GM12878 (cell line): ENCODE measurements at regions not wholly inside any gene's neighbourhood (a gene's known extent, or its start where the extent isn't known, plus 50 kb on each side); places are given as distances from the start of the nearest gene placed in this dataset.

Source experiments
- ATAC-seq: fragments of 200-7000 bp; cut with Tn5 transposase; 3 replicates; pipeline ENCODE4 v1.9.1; 2020; ENCODE audit warnings: mild to moderate bottlenecking, moderate library complexity
- BruUV-seq: library from RNA; stranded (reverse); fragments of 400-500 nt; replicated peaks from 2 replicates; lab custom pipeline; 2021; lab: Mats Ljungman, UMichigan
- CTCF ChIA-PET: fragments of 300-600 bp; sonication (Branson Sonifier 250); formaldehyde crosslinking; extraction: SDS; loops from one replicate; lab custom pipeline; 2021; ENCODE audit warnings: inconsistent platforms; lab: Yijun Ruan, JAX
- POLR2A ChIA-PET: fragments of 350-600 bp; formaldehyde crosslinking; extraction: SDS; loops from one replicate; lab custom pipeline; 2021; ENCODE audit warnings: inconsistent platforms; lab: Charles Lee
- RAD21 ChIA-PET: fragments of 300-600 bp; sonication (Branson Sonifier 250); formaldehyde crosslinking; loops from one replicate; lab custom pipeline; 2023; ENCODE audit warnings: antibody characterized with exemption; ENCODE audit not compliant: unreplicated experiment; lab: Charles Lee
- SMC1A ChIA-PET: fragments of 300-600 bp; sonication (Branson Sonifier 250); formaldehyde crosslinking; loops from one replicate; lab custom pipeline; 2023; ENCODE audit not compliant: unreplicated experiment, uncharacterized antibody; lab: Charles Lee
- DNase-seq: peaks from one replicate; pipeline ENCODE4 v3.0.0-alpha.2; 2011; ENCODE audit warnings: low read depth, low spot score
- FAIRE-seq: peaks from 3 replicates; lab custom pipeline; 2011; peaks lifted over from hg19 to GRCh38; lab: Jason Lieb, UNC
- H2AFZ ChIP-seq: 2 replicates; pipeline ENCODE4 v1.6.0; 2011; ENCODE audit warnings: low read depth, low read length, control low read depth; ENCODE audit not compliant: control insufficient read depth
- H3K27ac ChIP-seq: 2 replicates; pipeline ENCODE4 v1.5.1; 2011; ENCODE audit warnings: control low read depth; ENCODE audit not compliant: control insufficient read depth, insufficient read depth
- H3K27me3 ChIP-seq, 2 experiments: replicated peaks in 1 of 2; 2 replicates each; pipeline versions ENCODE4 v1.6.0 to v1.6.1; 2011; ENCODE audit warnings: low read length in 1 of 2; ENCODE audit not compliant: control insufficient read depth in 2 of 2, insufficient read depth in 2 of 2
- H3K36me3 ChIP-seq, 2 experiments: 2 replicates each; pipeline ENCODE4 v1.5.1; 2011; ENCODE audit warnings: low read length in 1 of 2; ENCODE audit not compliant: control insufficient read depth in 2 of 2, insufficient read depth in 2 of 2
- H3K4me1 ChIP-seq: 2 replicates; pipeline ENCODE4 v1.6.1; 2011; ENCODE audit warnings: mild to moderate bottlenecking, low read length, moderate library complexity, mixed read lengths; ENCODE audit not compliant: control insufficient read depth, insufficient read depth
- H3K4me2 ChIP-seq: 2 replicates; pipeline ENCODE4 v1.6.0; 2011; ENCODE audit warnings: control low read depth; ENCODE audit not compliant: control insufficient read depth, insufficient read depth
- H3K4me3 ChIP-seq: fragments of 200-600 bp; sonication (generic); 2 replicates; pipeline ENCODE4 v1.5.1; 2016
- H3K79me2 ChIP-seq: 2 replicates; pipeline ENCODE4 v1.6.0; 2011; ENCODE audit warnings: low read length; ENCODE audit not compliant: control insufficient read depth, insufficient read depth
- H3K9ac ChIP-seq: 2 replicates; pipeline ENCODE4 v1.8.0; 2011; ENCODE audit warnings: low read length, control low read depth, mixed read lengths; ENCODE audit not compliant: control insufficient read depth, insufficient read depth
- H3K9me3 ChIP-seq: replicated peaks from 3 replicates; pipeline ENCODE4 v1.5.1; 2011; ENCODE audit warnings: mild to moderate bottlenecking, low read length; ENCODE audit not compliant: control insufficient read depth, insufficient read depth
- H4K20me1 ChIP-seq: 2 replicates; pipeline ENCODE4 v1.6.0; 2011; ENCODE audit not compliant: control insufficient read depth, insufficient read depth
- BCL11A ChIP-seq: IDR thresholded peaks from 2 replicates; pipeline ENCODE4 v1.6.1; 2011; ENCODE audit warnings: low read depth, low read length
- CTCF ChIP-seq, 3 experiments: IDR thresholded peaks in 2 of 3; conservative IDR thresholded peaks in 1 of 3; 2 replicates each; pipeline ENCODE4 v1.5.1; 2011; ENCODE audit warnings: low read depth in 3 of 3, low read length in 3 of 3, mild to moderate bottlenecking in 3 of 3, control low read depth in 2 of 3, moderate library complexity in 2 of 3, inconsistent platforms in 1 of 3, mixed read lengths in 1 of 3; ENCODE audit not compliant: control insufficient read depth in 2 of 3, insufficient read depth in 1 of 3; ENCODE audit errors: extremely low read depth in 1 of 3
- EGR1 ChIP-seq, 2 experiments: IDR thresholded peaks; 1 replicate in 1 of 2; 2 replicates in 1 of 2; pipeline ENCODE4 v1.6.1; 2011 to 2012; ENCODE audit warnings: low read depth in 2 of 2, low read length in 2 of 2, borderline replicate concordance in 1 of 2, mild to moderate bottlenecking in 1 of 2, moderate library complexity in 1 of 2
- HDAC2 ChIP-seq: fragments of 200-600 bp; sonication (generic); IDR thresholded peaks from 2 replicates; pipeline ENCODE4 v1.6.1; 2017
- HSF1 ChIP-seq: fragments of 150-350 bp; IDR thresholded peaks from 2 replicates; pipeline ENCODE4 v1.6.1; 2014; ENCODE audit warnings: mild to moderate bottlenecking, low read depth, low read length
- IKZF1 ChIP-seq: fragments of 450-650 bp; conservative IDR thresholded peaks from 2 replicates; pipeline ENCODE4 v1.6.1; 2017; ENCODE audit warnings: antibody characterized with exemption, mild to moderate bottlenecking
- IRF4 ChIP-seq: IDR thresholded peaks from 2 replicates; pipeline ENCODE4 v1.6.1; 2011; ENCODE audit warnings: low read depth, low read length
- MTA2 ChIP-seq: fragments of 450-650 bp; IDR thresholded peaks from 2 replicates; pipeline ENCODE4 v1.6.1; 2016; ENCODE audit warnings: low read depth, mild to moderate bottlenecking, moderate library complexity
- NFXL1 ChIP-seq: fragments of 450-650 bp; IDR thresholded peaks from 2 replicates; pipeline ENCODE4 v1.6.1; 2017; ENCODE audit warnings: antibody characterized with exemption, mild to moderate bottlenecking, borderline replicate concordance
- NRF1 ChIP-seq: conservative IDR thresholded peaks from 2 replicates; pipeline ENCODE4 v1.6.1; 2011; ENCODE audit warnings: mild to moderate bottlenecking, low read depth, low read length, improper control_type of control experiment
- PAX5 ChIP-seq: IDR thresholded peaks from 2 replicates; pipeline ENCODE4 v1.6.1; 2011; ENCODE audit warnings: low read depth, low read length, borderline replicate concordance
- RCOR1 ChIP-seq: conservative IDR thresholded peaks from 2 replicates; pipeline ENCODE4 v1.6.1; 2012; ENCODE audit warnings: low read depth, low read length, improper control_type of control experiment
- RELA ChIP-seq: fragments of 450-650 bp; IDR thresholded peaks from 2 replicates; pipeline ENCODE4 v1.8.0; 2014; ENCODE audit warnings: borderline replicate concordance; ENCODE audit not compliant: partially characterized antibody
- REST ChIP-seq: IDR thresholded peaks from 2 replicates; pipeline ENCODE4 v1.6.1; 2012; ENCODE audit warnings: mild to moderate bottlenecking, low read depth, low read length
- SMC3 ChIP-seq: IDR thresholded peaks from 2 replicates; pipeline ENCODE4 v1.6.1; 2011; ENCODE audit warnings: low read length, improper control_type of control experiment, borderline replicate concordance
- SP1 ChIP-seq: IDR thresholded peaks from one replicate; pipeline ENCODE4 v1.6.1; 2011; ENCODE audit warnings: low read depth, low read length
- WGBS: methylation state at CpG from one replicate; pipeline ENCODE4 v1.1.6; 2016; ENCODE audit warnings: low lambda C conversion rate; ENCODE audit not compliant: insufficient replicate concordance, insufficient coverage; ENCODE audit errors: missing lambda C conversion rate; 5-methylcytosine and 5-hydroxymethylcytosine counted together
- in situ Hi-C: fragments of 300-500 bp; cut with MboI; formaldehyde crosslinking; loops from 9 replicates; pipeline ENCODE4 v1.14.3; 2018; ENCODE audit warnings: mixed read lengths
- intact Hi-C: fragments of 100-400 bp; cut with micrococcal nuclease; formaldehyde crosslinking; loops from one replicate; pipeline ENCODE4 v1.14.2; 2022; ENCODE audit not compliant: unreplicated experiment

DNA sequence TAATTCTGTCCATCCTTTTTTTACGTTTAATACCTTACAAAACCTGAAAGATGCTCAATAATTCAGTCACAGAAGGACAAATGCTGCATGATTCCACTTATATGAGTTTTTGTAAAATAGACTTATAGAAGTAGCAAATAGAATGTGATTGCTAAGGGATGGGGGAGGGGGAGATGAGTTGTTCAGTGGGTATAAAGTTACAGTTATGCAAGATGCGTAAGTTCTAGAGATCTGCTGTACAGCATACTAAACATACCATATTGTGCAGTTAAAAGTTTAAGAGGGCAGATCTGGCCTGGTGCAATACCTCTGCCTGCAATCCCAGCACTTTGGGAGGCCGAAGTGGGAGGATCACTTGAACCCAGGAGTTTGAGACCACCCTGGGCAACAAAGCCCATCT lies 78.8 kb downstream of the TET3 start:
- Histone ChIP-seq H3K79me2 (peaks cover 26% of the 10 kb centered on the region), H4K20me1 (no peaks in the 10 kb centered on the region), H3K9me3 (no peaks in the 10 kb centered on the region; the same call in 2 of the 3 replicates), H3K27ac (no peak overlapping the region), H3K4me3 (no peak overlapping the region), H3K4me1 (no peaks in the 10 kb centered on the region), H3K27me3 (no peaks in the 10 kb centered on the region), H3K36me3 (peaks cover 0 to 17% of the 10 kb centered on the region in 2 experiments; a peak in 1 of 4 replicates), H3K4me2 (no peak overlapping the region), H3K9ac (no peak overlapping the region), H2AFZ (no peak overlapping the region)
- intact Hi-C loops: no loop called here
- ATAC-seq: no peak
- no TSS peak for BruUV-seq
- FAIRE-seq: no peak
- 93% methylated on average over 3 of the region's 3 CpGs for WGBS
- no peak for DNase-seq
- ChIA-PET POLR2A (interaction anchor here (0.5 kb wide), 1 partner anchor 11 kb away, joined by 4 read pairs; no protein-coding TSS in a partner anchor), RAD21 (interaction anchor here (0.9 to 1.2 kb wide), 2 partner anchors 10 to 156 kb away, joined by 3 to 6 read pairs; no protein-coding TSS in a partner anchor), SMC1A (interaction anchor here (0.6 to 0.9 kb wide), 3 partner anchors 43 to 228 kb away, joined by 3 read pairs; no protein-coding TSS in a partner anchor), CTCF (interaction anchor here (0.8 kb wide), 1 partner anchor 15 kb away, joined by 3 read pairs; no protein-coding TSS in a partner anchor)
- in situ Hi-C loops: no loop called here
- no peak for TF ChIP-seq BCL11A
- TF ChIP-seq RELA: no peak
- TF ChIP-seq HSF1: no peak
- no peak for TF ChIP-seq NFXL1
- no peak for TF ChIP-seq CTCF (IDR thresholded peaks at IDR 0.05 in 2 of 3, conservative IDR thresholded peaks at IDR 0.05 in 1 of 3; ENCODE audit: control insufficient read depth in 2 of 3, extremely low read depth in 1 of 3, insufficient read depth in 1 of 3, low read depth in 3 of 3, low read length in 3 of 3)
- no peak for TF ChIP-seq REST
- no peak for TF ChIP-seq IRF4
- TF ChIP-seq EGR1 (IDR thresholded peaks at IDR 0.05; ENCODE audit: borderline replicate concordance in 1 of 2, low read depth in 2 of 2, low read length in 2 of 2): no peak
- TF ChIP-seq PAX5: no peak
- TF ChIP-seq IKZF1: no peak
- TF ChIP-seq HDAC2: no peak
- TF ChIP-seq SMC3: no peak
- TF ChIP-seq SP1: no peak
- no peak for TF ChIP-seq RCOR1
- TF ChIP-seq NRF1: no peak
- no peak for TF ChIP-seq MTA2
